Effector memory CD8-positive, alpha-beta T cell (primary cell): ENCODE measurements at regions not wholly inside any gene's neighbourhood (a gene's known extent, or its start where the extent isn't known, plus 50 kb on each side); places are given as distances from the start of the nearest gene placed in this dataset.

Experiments used
- ATAC-seq: fragments of 150-1000 bp; cut with Tn5 transposase; replicated peaks from 2 replicates; pipeline ENCODE4 v1.10.0; 2021; ENCODE audit warnings: mild to moderate bottlenecking, moderate library complexity
- DNase-seq, 3 experiments: peaks; one replicate each; pipeline ENCODE4 v3.0.0; 2021
- H3K27ac Mint-ChIP-seq, 2 donors: one replicate each; pipeline ENCODE4 v1.8.0; 2022; ENCODE audit warnings: mild to moderate bottlenecking in 2 of 2, mixed read lengths in 2 of 2, moderate library complexity in 2 of 2
- H3K27me3 Mint-ChIP-seq, 2 donors: one replicate each; pipeline ENCODE4 v1.8.0; 2022; ENCODE audit warnings: mixed read lengths in 2 of 2
- H3K36me3 Mint-ChIP-seq: one replicate; pipeline ENCODE4 v1.8.0; 2022; ENCODE audit warnings: mild to moderate bottlenecking, moderate library complexity, mixed read lengths; ENCODE audit not compliant: insufficient read depth
- H3K4me1 Mint-ChIP-seq, 2 donors: one replicate each; pipeline ENCODE4 v1.8.0; 2022; ENCODE audit warnings: low read depth in 2 of 2, mixed read lengths in 2 of 2
- H3K4me3 Mint-ChIP-seq, 2 donors: one replicate each; pipeline ENCODE4 v1.8.0; 2022; ENCODE audit warnings: mild to moderate bottlenecking in 2 of 2, mixed read lengths in 2 of 2, moderate library complexity in 2 of 2
- H3K9me3 Mint-ChIP-seq, 2 donors: one replicate each; pipeline ENCODE4 v1.8.0; 2022; ENCODE audit warnings: mixed read lengths in 2 of 2

GRCh38 chr11:92533657-92534335, 309.2 kb downstream of the FAT3 start:
- no peak overlapping the region for H3K4me3 Mint-ChIP-seq
- no peak for ATAC-seq
- no peaks in the 10 kb centered on the region for H3K36me3 Mint-ChIP-seq
- no peak for DNase-seq
- H3K4me1 Mint-ChIP-seq: no peaks in the 10 kb centered on the region
- H3K27me3 Mint-ChIP-seq: no peaks in the 10 kb centered on the region
- H3K9me3 Mint-ChIP-seq: peaks cover 5 to 6% of the 10 kb centered on the region in 2 donors
- no peak overlapping the region for H3K27ac Mint-ChIP-seq

DNA sequence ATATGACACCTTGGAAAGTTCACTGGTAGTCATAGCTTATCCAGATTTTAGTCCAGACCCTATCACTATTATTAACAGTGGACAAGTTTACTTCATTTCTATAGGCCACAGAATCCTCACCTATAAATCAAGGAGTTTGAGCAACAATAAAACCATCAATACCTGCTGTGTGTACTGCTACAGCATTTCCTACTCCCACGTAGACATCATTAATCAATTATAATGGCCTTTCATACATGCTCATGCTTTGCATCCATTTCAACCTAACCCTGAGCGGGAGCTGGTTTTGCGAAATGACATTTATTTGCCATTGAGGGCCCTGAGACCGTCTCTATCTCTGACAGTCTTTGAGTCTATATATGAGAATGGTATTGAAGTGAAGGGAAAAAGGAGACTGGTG, 312.3 kb downstream of the FAT3 start:
- H3K4me3 Mint-ChIP-seq: no peak overlapping the region
- H3K9me3 Mint-ChIP-seq: peaks cover 4 to 5% of the 10 kb centered on the region in 2 donors
- H3K27ac Mint-ChIP-seq: no peak overlapping the region
- DNase-seq (no peak), ATAC-seq (no peak)
- no peaks in the 10 kb centered on the region for H3K4me1 Mint-ChIP-seq
- no peaks in the 10 kb centered on the region for H3K36me3 Mint-ChIP-seq
- H3K27me3 Mint-ChIP-seq: no peaks in the 10 kb centered on the region

- Mint-ChIP-seq H3K27me3 (no peaks in the 10 kb centered on the region), H3K36me3 (no peaks in the 10 kb centered on the region), H3K9me3 (peaks cover 2 to 5% of the 10 kb centered on the region in 2 donors), H3K27ac (no peak overlapping the region), H3K4me1 (no peaks in the 10 kb centered on the region), H3K4me3 (no peak overlapping the region)
- ATAC-seq (no peak), DNase-seq (no peak)
Observed at GRCh38 chr11:92540096-92540495, 315.5 kb downstream of the FAT3 start.

- Mint-ChIP-seq H3K27me3 (no peaks in the 10 kb centered on the region), H3K27ac (no peak overlapping the region), H3K9me3 (peaks cover 8 to 12% of the 10 kb centered on the region in 2 donors), H3K36me3 (peaks cover 3% of the 10 kb centered on the region), H3K4me1 (no peaks in the 10 kb centered on the region), H3K4me3 (no peak overlapping the region)
- DNase-seq (no peak), ATAC-seq (no peak)
Observed at GRCh38 chr11:92545906-92546471, 321.4 kb downstream of the FAT3 start.

DNA sequence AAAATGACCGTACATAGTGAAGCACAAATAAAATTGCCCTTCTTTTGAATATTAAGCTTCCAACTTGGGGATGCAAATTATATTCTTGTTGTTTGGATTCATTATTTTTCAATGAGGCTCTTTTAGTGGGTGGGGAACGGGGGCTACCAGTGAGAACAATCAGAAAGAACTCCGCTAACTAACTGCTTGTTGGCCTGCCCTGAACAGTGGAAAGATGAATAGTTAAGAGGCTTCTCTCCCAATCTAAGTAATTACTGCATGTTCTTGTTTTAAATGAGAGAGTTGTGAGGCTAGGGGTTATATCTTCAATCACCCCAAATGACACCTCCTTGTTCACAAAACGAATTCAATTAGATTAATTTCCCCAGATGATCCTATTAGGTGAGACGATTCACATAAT, 322.0 kb downstream of the FAT3 start:
- no peak overlapping the region for H3K4me3 Mint-ChIP-seq
- no peak for ATAC-seq
- H3K27ac Mint-ChIP-seq: no peak overlapping the region
- peaks cover 3% of the 10 kb centered on the region for H3K36me3 Mint-ChIP-seq
- DNase-seq: no peak
- H3K9me3 Mint-ChIP-seq: peaks cover 8 to 12% of the 10 kb centered on the region in 2 donors
- no peaks in the 10 kb centered on the region for H3K4me1 Mint-ChIP-seq
- no peaks in the 10 kb centered on the region for H3K27me3 Mint-ChIP-seq

GRCh38 chr11:92550411-92550810, 325.8 kb downstream of the FAT3 start:
- ATAC-seq: no peak
- peaks cover 3% of the 10 kb centered on the region for H3K36me3 Mint-ChIP-seq
- H3K27ac Mint-ChIP-seq: no peak overlapping the region
- H3K4me3 Mint-ChIP-seq: no peak overlapping the region
- no peaks in the 10 kb centered on the region for H3K4me1 Mint-ChIP-seq
- peaks cover 4 to 5% of the 10 kb centered on the region in 2 donors for H3K9me3 Mint-ChIP-seq
- no peaks in the 10 kb centered on the region for H3K27me3 Mint-ChIP-seq
- no peak for DNase-seq

- Mint-ChIP-seq H3K36me3 (peaks cover 3% of the 10 kb centered on the region), H3K27me3 (no peaks in the 10 kb centered on the region), H3K4me1 (no peaks in the 10 kb centered on the region), H3K9me3 (peaks cover 4% of the 10 kb centered on the region in 2 donors), H3K4me3 (no peak overlapping the region), H3K27ac (no peak overlapping the region)
- DNase-seq: no peak
- no peak for ATAC-seq
Observed at GRCh38 chr11:92550871-92551270, 326.3 kb downstream of the FAT3 start.

- Mint-ChIP-seq H3K9me3 (peaks cover 0 to 7% of the 10 kb centered on the region in 2 donors), H3K27me3 (no peaks in the 10 kb centered on the region), H3K4me3 (no peak overlapping the region), H3K4me1 (no peaks in the 10 kb centered on the region), H3K36me3 (no peaks in the 10 kb centered on the region), H3K27ac (no peak overlapping the region)
- no peak for DNase-seq
- ATAC-seq: no peak
Observed at GRCh38 chr11:92552942-92553341, 328.3 kb downstream of the FAT3 start.

- H3K9me3 Mint-ChIP-seq: peaks cover 0 to 7% of the 10 kb centered on the region in 2 donors
- H3K27ac Mint-ChIP-seq: no peak overlapping the region
- H3K4me1 Mint-ChIP-seq: no peaks in the 10 kb centered on the region
- H3K27me3 Mint-ChIP-seq: no peaks in the 10 kb centered on the region
- ATAC-seq (no peak), DNase-seq (no peak)
- H3K4me3 Mint-ChIP-seq: no peak overlapping the region
- no peaks in the 10 kb centered on the region for H3K36me3 Mint-ChIP-seq
Observed at GRCh38 chr11:92554688-92555087, 330.1 kb downstream of the FAT3 start.

GRCh38 chr11:92556431-92556830, 331.8 kb downstream of the FAT3 start:
- H3K27ac Mint-ChIP-seq: no peak overlapping the region
- ATAC-seq (no peak), DNase-seq (no peak)
- H3K36me3 Mint-ChIP-seq: no peaks in the 10 kb centered on the region
- peaks cover 0 to 7% of the 10 kb centered on the region in 2 donors for H3K9me3 Mint-ChIP-seq
- H3K27me3 Mint-ChIP-seq: no peaks in the 10 kb centered on the region
- H3K4me1 Mint-ChIP-seq: no peaks in the 10 kb centered on the region
- H3K4me3 Mint-ChIP-seq: no peak overlapping the region

DNA sequence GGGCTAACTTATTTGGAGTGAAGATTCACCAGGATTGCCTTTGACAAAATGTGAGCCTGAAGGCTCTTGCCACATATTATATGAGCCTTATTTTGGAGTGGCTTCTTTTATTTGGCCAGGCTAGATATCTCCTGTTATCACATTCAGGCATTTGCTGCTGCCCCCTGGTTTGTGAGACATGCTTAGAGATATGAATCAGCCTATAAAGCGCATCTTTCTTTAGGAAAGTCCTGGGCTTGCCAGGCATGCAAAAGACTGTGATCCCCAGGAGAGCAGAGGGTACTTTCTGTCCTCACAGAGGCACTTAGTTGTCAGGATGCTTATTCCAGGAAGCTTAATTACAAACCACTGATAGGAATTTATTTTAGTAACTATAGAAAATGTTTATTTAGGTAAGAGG, 333.3 kb downstream of the FAT3 start:
- Mint-ChIP-seq H3K4me3 (no peak overlapping the region), H3K4me1 (no peaks in the 10 kb centered on the region), H3K9me3 (peaks cover 0 to 7% of the 10 kb centered on the region in 2 donors), H3K36me3 (no peaks in the 10 kb centered on the region), H3K27me3 (no peaks in the 10 kb centered on the region), H3K27ac (no peak overlapping the region)
- ATAC-seq (no peak), DNase-seq (no peak)

DNA sequence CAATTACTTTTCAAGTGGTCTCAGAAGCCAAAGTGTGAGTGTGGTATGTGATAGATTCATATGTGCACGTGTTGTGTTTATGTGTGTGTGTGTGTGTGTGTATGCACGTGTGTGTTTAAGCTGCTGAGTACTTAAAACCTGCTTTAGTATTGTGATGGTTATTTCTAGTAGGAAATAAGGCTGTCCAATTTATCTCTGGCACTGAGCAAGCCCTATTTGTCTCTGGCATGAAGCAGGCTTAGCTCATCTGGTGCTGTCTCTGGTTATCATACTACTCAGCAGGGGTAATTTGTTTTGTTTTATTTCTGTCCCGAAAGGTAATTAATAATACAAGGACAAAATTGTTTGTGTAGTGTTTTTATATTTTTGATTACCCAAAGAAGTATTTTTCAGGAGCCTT, 333.7 kb downstream of the FAT3 start:
- Mint-ChIP-seq H3K27ac (no peak overlapping the region), H3K36me3 (no peaks in the 10 kb centered on the region), H3K9me3 (peaks cover 0 to 7% of the 10 kb centered on the region in 2 donors), H3K4me3 (no peak overlapping the region), H3K4me1 (no peaks in the 10 kb centered on the region), H3K27me3 (no peaks in the 10 kb centered on the region)
- no peak for DNase-seq
- no peak for ATAC-seq

- DNase-seq (no peak), ATAC-seq (no peak)
- Mint-ChIP-seq H3K27ac (no peak overlapping the region), H3K9me3 (peaks cover 5 to 7% of the 10 kb centered on the region in 2 donors), H3K27me3 (no peaks in the 10 kb centered on the region), H3K36me3 (no peaks in the 10 kb centered on the region), H3K4me3 (no peak overlapping the region), H3K4me1 (no peaks in the 10 kb centered on the region)
Observed at GRCh38 chr11:92569726-92570125, 345.1 kb downstream of the FAT3 start.

GRCh38 chr11:92572559-92572958, 347.9 kb downstream of the FAT3 start:
- DNase-seq (no peak), ATAC-seq (no peak)
- Mint-ChIP-seq H3K27ac (no peak overlapping the region), H3K36me3 (no peaks in the 10 kb centered on the region), H3K4me1 (no peaks in the 10 kb centered on the region), H3K4me3 (no peak overlapping the region), H3K27me3 (no peaks in the 10 kb centered on the region), H3K9me3 (peaks cover 5 to 7% of the 10 kb centered on the region in 2 donors)
